Right cardiac atrium (tissue), 5 donors: ENCODE measurements at regions not wholly inside any gene's neighbourhood (a gene's known extent, or its start where the extent isn't known, plus 50 kb on each side); places are given as distances from the start of the nearest gene placed in this dataset.

Source experiments
- ATAC-seq, 2 donors: fragments of 200-7000 bp; cut with Tn5 transposase; one replicate each; pipeline versions ENCODE4 v1.8.0 to v1.9.1; 2020; ENCODE audit warnings: moderate library complexity in 2 of 2, mild to moderate bottlenecking in 1 of 2
- DNase-seq, 3 donors: peaks; one replicate each; pipeline ENCODE4 v3.0.0-alpha.2; 2020
- H3K27ac ChIP-seq: one replicate; pipeline ENCODE4 v1.5.1; 2013; ENCODE audit warnings: mild to moderate bottlenecking, low read length, control low read depth, moderate library complexity
- H3K27me3 ChIP-seq: one replicate; pipeline ENCODE4 v1.6.1; 2013; ENCODE audit not compliant: control insufficient read depth, insufficient read depth
- H3K4me1 ChIP-seq: one replicate; pipeline ENCODE4 v1.6.1; 2013; ENCODE audit warnings: low read length; ENCODE audit not compliant: control insufficient read depth, insufficient read depth
- H3K4me3 ChIP-seq: one replicate; pipeline ENCODE4 v1.5.1; 2013; ENCODE audit warnings: low read length, control low read depth
- H3K9me3 ChIP-seq: one replicate; pipeline ENCODE4 v1.6.1; 2013; ENCODE audit warnings: low read length; ENCODE audit not compliant: control insufficient read depth
- WGBS: extraction: QIAGEN DNeasy Blood & Tissue Kit; methylation state at CpG from one replicate; pipeline ENCODE4 v1.1.7; 2013; 5-methylcytosine and 5-hydroxymethylcytosine counted together
- intact Hi-C, 4 donors: fragments of 100-400 bp; cut with DNase I; formaldehyde crosslinking; loops; one replicate each; pipeline versions ENCODE4 v1.11.0 to v1.14.0; 2022 to 2023
- donor health status: healthy with polysubstance abuse.
- donor health status: DM: no; HTN: yes; CAD: no.
- donor health status: DM: no; HTN: no; CAD: no.
- donor health status: DM: no; HTN: yes; CAD: no; lungs with severe emphysema.
- donor health status: DM: yes; HTN: yes; CAD: no.

- no peak overlapping the region for H3K27ac ChIP-seq
- peaks cover 7% of the 10 kb centered on the region for H3K9me3 ChIP-seq
- WGBS, result 74% methylated on average over 8 of the region's 8 CpGs
- H3K4me3 ChIP-seq, result no peak overlapping the region
- DNase-seq, result no peak
- no peaks in the 10 kb centered on the region for H3K27me3 ChIP-seq
- no peak for ATAC-seq
- no peaks in the 10 kb centered on the region for H3K4me1 ChIP-seq
- intact Hi-C loops, result no loop called here
These were observed 197.3 kb upstream of the PPP2R2D start for GRCh38 chr10:131703541-131703940.

GRCh38 chr10:131703941-131704340 is 196.9 kb upstream of the PPP2R2D start:
- H3K9me3 ChIP-seq, result peaks cover 7% of the 10 kb centered on the region
- ATAC-seq (no peak), DNase-seq (no peak)
- no peaks in the 10 kb centered on the region for H3K4me1 ChIP-seq
- H3K27ac ChIP-seq, result no peak overlapping the region
- H3K27me3 ChIP-seq, result no peaks in the 10 kb centered on the region
- intact Hi-C loops, result no loop called here
- H3K4me3 ChIP-seq, result no peak overlapping the region
- WGBS, result 91% methylated on average over 8 of the region's 8 CpGs

- intact Hi-C loops, result no loop called here
- no peak overlapping the region for H3K4me3 ChIP-seq
- no peaks in the 10 kb centered on the region for H3K27me3 ChIP-seq
- no peak overlapping the region for H3K27ac ChIP-seq
- ATAC-seq, result no peak
- WGBS, result 71% methylated on average over 7 of the region's 7 CpGs
- peaks cover 7% of the 10 kb centered on the region for H3K9me3 ChIP-seq
- H3K4me1 ChIP-seq, result no peaks in the 10 kb centered on the region
- DNase-seq, result no peak
These were observed 194.3 kb upstream of the PPP2R2D start for GRCh38 chr10:131706476-131706875.

- intact Hi-C loops, result no loop called here
- 83% methylated on average over 4 of the region's 4 CpGs for WGBS
- Histone ChIP-seq H3K27ac (no peak overlapping the region), H3K9me3 (peaks cover 7% of the 10 kb centered on the region), H3K27me3 (no peaks in the 10 kb centered on the region), H3K4me3 (no peak overlapping the region), H3K4me1 (no peaks in the 10 kb centered on the region)
- DNase-seq (no peak), ATAC-seq (no peak)
These were observed 193.9 kb upstream of the PPP2R2D start for GRCh38 chr10:131706952-131707351.

- Histone ChIP-seq H3K27ac (no peak overlapping the region), H3K9me3 (peaks cover 7% of the 10 kb centered on the region), H3K4me3 (no peak overlapping the region), H3K27me3 (no peaks in the 10 kb centered on the region), H3K4me1 (no peaks in the 10 kb centered on the region)
- intact Hi-C loops, result no loop called here
- no peak for ATAC-seq
- DNase-seq, result no peak
- WGBS, result 78% methylated on average over 17 of the region's 17 CpGs
These were observed 192.5 kb upstream of the PPP2R2D start for GRCh38 chr10:131708225-131708880.

GRCh38 chr10:131710142-131710861 is 190.5 kb upstream of the PPP2R2D start:
- peaks cover 7% of the 10 kb centered on the region for H3K9me3 ChIP-seq
- no peak overlapping the region for H3K27ac ChIP-seq
- intact Hi-C loops, result no loop called here
- WGBS, result 67% methylated on average over 17 of the region's 17 CpGs
- no peak for ATAC-seq
- no peaks in the 10 kb centered on the region for H3K4me1 ChIP-seq
- H3K4me3 ChIP-seq, result no peak overlapping the region
- no peaks in the 10 kb centered on the region for H3K27me3 ChIP-seq
- no peak for DNase-seq

- Histone ChIP-seq H3K27me3 (no peaks in the 10 kb centered on the region), H3K4me1 (no peaks in the 10 kb centered on the region), H3K27ac (no peak overlapping the region), H3K4me3 (no peak overlapping the region), H3K9me3 (no peaks in the 10 kb centered on the region)
- ATAC-seq (no peak), DNase-seq (no peak)
- WGBS, result 88% methylated on average over 5 of the region's 5 CpGs
- intact Hi-C loops, result no loop called here
These were observed 178.7 kb upstream of the PPP2R2D start for GRCh38 chr10:131722121-131722520.

- Histone ChIP-seq H3K27me3 (no peaks in the 10 kb centered on the region), H3K4me1 (no peaks in the 10 kb centered on the region), H3K27ac (no peak overlapping the region), H3K9me3 (no peaks in the 10 kb centered on the region), H3K4me3 (no peak overlapping the region)
- DNase-seq (no peak), ATAC-seq (no peak)
- WGBS, result 83% methylated on average over 22 of the region's 22 CpGs
- intact Hi-C loops, result no loop called here
These were observed 178.1 kb upstream of the PPP2R2D start for GRCh38 chr10:131722525-131723264.

- WGBS, result 84% methylated on average over 20 of the region's 20 CpGs
- intact Hi-C loops, result no loop called here
- DNase-seq, result no peak
These were observed 177.3 kb upstream of the PPP2R2D start for GRCh38 chr10:131723297-131724168.

GRCh38 chr10:131724169-131724545 is 176.7 kb upstream of the PPP2R2D start:
- DNase-seq (no peak), ATAC-seq (no peak)

More at GRCh38 chr10:131723297-131724168, 177.3 kb upstream of the PPP2R2D start:
- Histone ChIP-seq H3K27ac (no peak overlapping the region), H3K9me3 (no peaks in the 10 kb centered on the region), H3K27me3 (no peaks in the 10 kb centered on the region), H3K4me3 (no peak overlapping the region), H3K4me1 (no peaks in the 10 kb centered on the region)
- no peak for ATAC-seq

More at GRCh38 chr10:131724169-131724545, 176.7 kb upstream of the PPP2R2D start:
- no peak overlapping the region for H3K4me3 ChIP-seq
- no peaks in the 10 kb centered on the region for H3K27me3 ChIP-seq
- no peak overlapping the region for H3K27ac ChIP-seq
- H3K4me1 ChIP-seq, result no peaks in the 10 kb centered on the region
- H3K9me3 ChIP-seq, result no peaks in the 10 kb centered on the region
- intact Hi-C loops, result no loop called here
- WGBS, result 80% methylated on average over 10 of the region's 10 CpGs
